OCI-LY3 (cell line): ENCODE measurements at regions not wholly inside any gene's neighbourhood (a gene's known extent, or its start where the extent isn't known, plus 50 kb on each side); places are given as distances from the start of the nearest gene placed in this dataset.

Source experiments
- CTCF ChIP-seq: fragments of 200-600, 300-600 bp; sonication (generic); IDR thresholded peaks from 2 replicates; pipeline ENCODE4 v1.5.1; 2014; ENCODE audit warnings: antibody characterized with exemption, low read length, low read depth
- EZH2phosphoT487 ChIP-seq: fragments of 200-600 bp; shearing (Covaris generic); IDR thresholded peaks from 2 replicates; pipeline ENCODE4 v1.6.1; 2018; ENCODE audit warnings: antibody characterized with exemption, mixed run types, low read depth

- TF ChIP-seq CTCF, result no peak
- TF ChIP-seq EZH2phosphoT487, result no peak
Measured at GRCh38 chr1:195715652-195716051, 892.6 kb downstream of the KCNT2 start.
